Suppressor macrophage (primary cell): ENCODE measurements at regions not wholly inside any gene's neighbourhood (a gene's known extent, or its start where the extent isn't known, plus 50 kb on each side); places are given as distances from the start of the nearest gene placed in this dataset.
"Not testable (repeated sequence)": the region's sequence is repeated elsewhere in the genome, so short reads cannot be mapped to it uniquely, and the experiment has no call there.

Experiments used
- DNase-seq, 4 experiments: peaks; one replicate each; pipeline ENCODE4 v3.0.0-alpha.2; 2020 to 2022

GRCh38 chr4:188287169-188287894, 148.1 kb downstream of the TRIML1 start:
- no peak for DNase-seq

- no peak for DNase-seq
These were observed 150.4 kb downstream of the TRIML1 start for GRCh38 chr4:188289531-188290125.

GRCh38 chr4:188295899-188296298, 156.7 kb downstream of the TRIML1 start:
- DNase-seq = no peak

- no peak for DNase-seq
These were observed 157.1 kb downstream of the TRIML1 start for GRCh38 chr4:188296331-188296730.

- no peak for DNase-seq
These were observed 158.6 kb downstream of the TRIML1 start for GRCh38 chr4:188297873-188298272.

- DNase-seq = no peak
These were observed 159.9 kb downstream of the TRIML1 start for GRCh38 chr4:188299161-188299560.

GRCh38 chr4:188300385-188300784, 161.1 kb downstream of the TRIML1 start:
- no peak for DNase-seq

GRCh38 chr4:188305690-188306089, 166.4 kb downstream of the TRIML1 start:
- no peak for DNase-seq

GRCh38 chr4:188307591-188307990, 168.3 kb downstream of the TRIML1 start:
- DNase-seq = no peak

- DNase-seq = no peak
These were observed 168.9 kb downstream of the TRIML1 start for GRCh38 chr4:188308142-188308541.

GRCh38 chr4:188316391-188316790, 177.2 kb downstream of the TRIML1 start:
- no peak for DNase-seq

- DNase-seq = no peak
These were observed 189.7 kb downstream of the TRIML1 start for GRCh38 chr4:188328966-188329365.

- DNase-seq = no peak
These were observed 190.3 kb downstream of the TRIML1 start for GRCh38 chr4:188329521-188329920.

GRCh38 chr4:188332265-188332664, 193.0 kb downstream of the TRIML1 start:
- DNase-seq = no peak

- DNase-seq = no peak
These were observed 197.7 kb downstream of the TRIML1 start for GRCh38 chr4:188336891-188337290.

- no peak for DNase-seq
These were observed 202.2 kb downstream of the TRIML1 start for GRCh38 chr4:188341428-188341827.

GRCh38 chr4:188346171-188346809, 207.0 kb downstream of the TRIML1 start:
- DNase-seq = no peak

GRCh38 chr4:188347339-188347738, 208.1 kb downstream of the TRIML1 start:
- DNase-seq = no peak

- not testable (repeated sequence) for DNase-seq
These were observed 210.3 kb downstream of the TRIML1 start for GRCh38 chr4:188349569-188349968.

GRCh38 chr4:188363196-188363595, 224.0 kb downstream of the TRIML1 start:
- no peak for DNase-seq

GRCh38 chr4:188370777-188371176, 231.5 kb downstream of the TRIML1 start:
- no peak for DNase-seq

- DNase-seq = no peak
These were observed 232.8 kb downstream of the TRIML1 start for GRCh38 chr4:188372058-188372457.

- no peak for DNase-seq
These were observed 233.6 kb downstream of the TRIML1 start for GRCh38 chr4:188372829-188373228.

- no peak for DNase-seq
These were observed 235.6 kb downstream of the TRIML1 start for GRCh38 chr4:188374871-188375270.
